Erythroblast (primary cell): ENCODE measurements at regions not wholly inside any gene's neighbourhood (a gene's known extent, or its start where the extent isn't known, plus 50 kb on each side); places are given as distances from the start of the nearest gene placed in this dataset.

ENCODE experiments used
- GATA1 ChIP-seq: IDR thresholded peaks from 2 replicates; pipeline ENCODE4 v1.6.1; 2011; ENCODE audit warnings: low read depth, mild to moderate bottlenecking, control low read depth, low read length, moderate library complexity
- POLR2A ChIP-seq: IDR thresholded peaks from 2 replicates; pipeline ENCODE4 v1.6.1; 2011; ENCODE audit warnings: mild to moderate bottlenecking, low read length

DNA sequence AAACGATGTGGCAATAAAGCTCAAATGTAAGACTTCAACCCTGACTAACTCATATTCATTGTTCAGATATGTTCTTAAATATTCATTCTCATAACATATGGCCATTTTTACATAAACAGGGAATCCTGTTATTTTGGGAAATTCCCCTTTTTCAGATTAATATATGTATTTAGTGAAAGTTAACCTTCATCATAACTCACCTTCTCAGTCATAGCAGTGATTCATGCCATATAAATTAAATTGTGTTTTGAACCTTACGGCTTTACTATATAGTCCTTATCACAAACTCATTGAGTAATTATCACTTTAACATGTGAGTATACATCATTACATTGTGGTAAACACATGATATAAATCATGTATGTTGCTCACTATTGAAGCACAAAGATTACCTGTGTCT lies 392.5 kb upstream of the TRAM1L1 start:
- no peak for TF ChIP-seq POLR2A
- TF ChIP-seq GATA1 = no peak
